GM18870 (cell line): ENCODE measurements at regions not wholly inside any gene's neighbourhood (a gene's known extent, or its start where the extent isn't known, plus 50 kb on each side); places are given as distances from the start of the nearest gene placed in this dataset.
"Not testable (repeated sequence)": the region's sequence is repeated elsewhere in the genome, so short reads cannot be mapped to it uniquely, and the experiment has no call there.

Source experiments
- ATAC-seq: cut with Tn5 transposase; IDR thresholded peaks from one replicate; pipeline ENCODE4 v1.9.1; 2021; ENCODE audit warnings: moderate library complexity; ENCODE audit not compliant: unreplicated experiment

- ATAC-seq = no peak
These were observed 397.4 kb downstream of the OTOL1 start for GRCh38 chr3:161893972-161894371.

- no peak for ATAC-seq
These were observed 398.0 kb downstream of the OTOL1 start for GRCh38 chr3:161894657-161895056.

GRCh38 chr3:161905520-161906132 lies 409.0 kb downstream of the OTOL1 start:
- ATAC-seq = no peak

- no peak for ATAC-seq
These were observed 417.3 kb downstream of the OTOL1 start for GRCh38 chr3:161913786-161914389.

GRCh38 chr3:161914703-161915417 lies 418.3 kb downstream of the OTOL1 start:
- no peak for ATAC-seq

- ATAC-seq = no peak
These were observed 418.8 kb downstream of the OTOL1 start for GRCh38 chr3:161915418-161915750.

- ATAC-seq = no peak
These were observed 423.6 kb downstream of the OTOL1 start for GRCh38 chr3:161920196-161920595.

- no peak for ATAC-seq
These were observed 429.2 kb downstream of the OTOL1 start for GRCh38 chr3:161925749-161926360.

GRCh38 chr3:161927131-161927530 lies 430.5 kb downstream of the OTOL1 start:
- ATAC-seq = no peak

GRCh38 chr3:161939918-161940620 lies 443.5 kb downstream of the OTOL1 start:
- ATAC-seq = no peak

GRCh38 chr3:161940621-161940965 lies 444.0 kb downstream of the OTOL1 start:
- no peak for ATAC-seq

GRCh38 chr3:161941891-161942290 lies 445.3 kb downstream of the OTOL1 start:
- no peak for ATAC-seq

- ATAC-seq = not testable (repeated sequence)
These were observed 447.3 kb downstream of the OTOL1 start for GRCh38 chr3:161943801-161944345.

GRCh38 chr3:161946443-161946960 lies 449.9 kb downstream of the OTOL1 start:
- ATAC-seq = no peak

GRCh38 chr3:161950318-161950868 lies 453.8 kb downstream of the OTOL1 start:
- no peak for ATAC-seq

GRCh38 chr3:161957467-161957866 lies 460.9 kb downstream of the OTOL1 start:
- ATAC-seq = no peak

GRCh38 chr3:161964857-161965256 lies 468.2 kb downstream of the OTOL1 start:
- no peak for ATAC-seq

- ATAC-seq = no peak
These were observed 473.3 kb downstream of the OTOL1 start for GRCh38 chr3:161969867-161970266.

GRCh38 chr3:161975201-161975600 lies 478.6 kb downstream of the OTOL1 start:
- ATAC-seq = no peak

- peak; percentile 85 for ATAC-seq
These were observed 480.5 kb downstream of the OTOL1 start for GRCh38 chr3:161977063-161977462.

- ATAC-seq = no peak
These were observed 481.2 kb downstream of the OTOL1 start for GRCh38 chr3:161977850-161978249.
